CD4-positive, alpha-beta T cell treated with Interleukin-2 at 100 ng/mL for 4 hours (primary cell): ENCODE measurements at regions not wholly inside any gene's neighbourhood (a gene's known extent, or its start where the extent isn't known, plus 50 kb on each side); places are given as distances from the start of the nearest gene placed in this dataset.
"Not testable (repeated sequence)": the region's sequence is repeated elsewhere in the genome, so short reads cannot be mapped to it uniquely, and the experiment has no call there.

Experiments used
- DNase-seq: peaks from one replicate; pipeline ENCODE4 v3.0.0-alpha.2; 2020; ENCODE audit warnings: low spot score

- no peak for DNase-seq
Observed at GRCh38 chr17:64784353-64785010, 122.4 kb upstream of the SMURF2 start.

DNA sequence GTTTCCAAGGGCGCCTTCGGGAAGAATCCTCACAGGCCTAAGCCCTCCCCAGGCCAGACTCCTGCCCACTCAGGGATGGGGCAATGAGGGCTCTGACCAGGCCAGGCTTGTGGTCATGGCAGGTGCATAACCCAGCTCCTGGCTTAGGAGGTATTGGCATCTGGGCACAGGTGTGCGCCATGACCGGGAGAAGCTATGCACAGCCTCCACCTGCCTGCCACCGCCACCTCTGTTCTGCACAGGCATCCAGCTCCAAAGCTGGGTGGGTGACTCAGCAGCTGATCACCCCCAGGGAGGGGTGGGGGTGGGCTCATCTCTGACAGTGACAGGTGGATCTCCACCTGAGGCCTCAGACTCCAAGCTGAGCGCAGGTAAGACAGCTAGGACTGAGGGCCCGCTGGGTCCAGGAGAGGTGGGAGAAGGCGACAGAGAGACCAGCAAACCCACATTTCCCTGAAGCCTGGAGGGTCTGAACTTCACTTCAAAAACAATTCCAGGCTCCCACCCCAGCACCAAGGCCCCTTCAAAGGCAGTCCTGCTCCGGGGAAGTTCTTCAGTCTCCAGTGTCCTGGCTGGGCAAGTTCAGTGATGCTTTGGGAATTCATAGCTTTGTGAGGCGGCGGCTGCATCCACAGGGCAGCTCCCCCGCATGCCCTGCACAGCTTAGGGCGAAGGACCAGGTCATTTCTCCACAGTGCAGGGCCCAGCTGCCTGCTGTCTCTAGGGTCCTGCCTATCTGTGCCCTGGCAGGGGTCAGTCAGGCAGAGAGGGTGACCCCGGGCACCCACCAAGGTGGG lies 121.6 kb upstream of the SMURF2 start:
- no peak for DNase-seq

DNA sequence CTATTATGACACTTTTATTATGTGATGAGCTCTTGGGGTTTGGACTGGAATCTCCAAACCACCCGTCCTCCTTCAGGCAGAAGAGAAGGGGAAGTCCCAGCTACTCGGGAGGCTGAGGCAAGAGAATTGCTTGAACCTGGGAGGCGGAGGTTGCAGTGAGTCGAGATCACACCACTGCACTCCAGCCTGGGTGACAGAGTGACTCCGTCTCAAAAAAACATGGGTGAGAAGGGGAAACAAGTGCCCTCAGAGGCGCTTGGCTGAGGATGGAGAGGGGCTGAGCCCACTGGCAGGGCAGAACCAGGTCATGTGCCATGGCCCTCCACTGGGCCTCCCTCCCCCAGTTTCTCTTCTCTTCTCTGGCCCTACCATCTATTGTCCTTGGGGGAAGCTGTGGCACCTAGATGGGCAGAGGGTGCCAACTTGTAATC lies 120.9 kb upstream of the SMURF2 start:
- no peak for DNase-seq

DNA sequence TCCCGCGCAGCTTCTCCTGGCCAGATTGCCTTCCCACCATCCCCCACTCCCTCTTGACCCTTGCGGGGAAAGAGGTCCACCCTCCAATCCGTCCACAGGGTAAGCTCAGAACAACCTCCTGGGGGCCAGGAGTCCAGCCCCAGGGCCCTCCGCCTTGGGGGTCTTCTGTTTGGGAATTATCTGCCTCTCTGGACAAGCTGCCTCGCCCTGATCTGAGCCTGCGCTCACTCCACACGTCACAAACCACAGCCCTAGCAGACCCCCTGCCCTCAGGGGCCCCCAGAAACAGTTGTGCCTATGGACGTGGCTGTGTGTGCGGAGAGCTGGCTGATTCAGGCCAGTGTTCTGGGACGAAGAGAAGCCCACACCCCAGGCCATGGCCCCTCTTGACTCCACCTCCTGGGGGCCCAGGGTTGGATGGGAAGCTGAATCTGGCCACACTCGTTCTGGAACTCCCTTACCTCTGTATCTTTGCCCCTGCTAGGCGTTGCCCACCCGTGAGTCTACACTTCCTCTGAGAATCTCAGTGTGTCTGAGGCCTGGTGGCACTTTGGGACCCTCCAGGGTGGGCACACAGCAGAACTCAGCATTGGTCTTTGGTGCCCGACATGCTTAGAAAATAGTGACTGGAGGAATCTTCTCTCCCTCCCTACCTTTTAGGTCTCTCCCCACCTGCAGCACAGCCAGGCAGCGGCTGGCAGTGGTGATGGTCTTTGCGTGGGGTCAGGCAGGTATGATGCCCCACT lies 119.9 kb upstream of the SMURF2 start:
- no peak for DNase-seq

- DNase-seq, result peak; percentile 51
Observed at GRCh38 chr17:64781014-64781756, 119.1 kb upstream of the SMURF2 start.

DNA sequence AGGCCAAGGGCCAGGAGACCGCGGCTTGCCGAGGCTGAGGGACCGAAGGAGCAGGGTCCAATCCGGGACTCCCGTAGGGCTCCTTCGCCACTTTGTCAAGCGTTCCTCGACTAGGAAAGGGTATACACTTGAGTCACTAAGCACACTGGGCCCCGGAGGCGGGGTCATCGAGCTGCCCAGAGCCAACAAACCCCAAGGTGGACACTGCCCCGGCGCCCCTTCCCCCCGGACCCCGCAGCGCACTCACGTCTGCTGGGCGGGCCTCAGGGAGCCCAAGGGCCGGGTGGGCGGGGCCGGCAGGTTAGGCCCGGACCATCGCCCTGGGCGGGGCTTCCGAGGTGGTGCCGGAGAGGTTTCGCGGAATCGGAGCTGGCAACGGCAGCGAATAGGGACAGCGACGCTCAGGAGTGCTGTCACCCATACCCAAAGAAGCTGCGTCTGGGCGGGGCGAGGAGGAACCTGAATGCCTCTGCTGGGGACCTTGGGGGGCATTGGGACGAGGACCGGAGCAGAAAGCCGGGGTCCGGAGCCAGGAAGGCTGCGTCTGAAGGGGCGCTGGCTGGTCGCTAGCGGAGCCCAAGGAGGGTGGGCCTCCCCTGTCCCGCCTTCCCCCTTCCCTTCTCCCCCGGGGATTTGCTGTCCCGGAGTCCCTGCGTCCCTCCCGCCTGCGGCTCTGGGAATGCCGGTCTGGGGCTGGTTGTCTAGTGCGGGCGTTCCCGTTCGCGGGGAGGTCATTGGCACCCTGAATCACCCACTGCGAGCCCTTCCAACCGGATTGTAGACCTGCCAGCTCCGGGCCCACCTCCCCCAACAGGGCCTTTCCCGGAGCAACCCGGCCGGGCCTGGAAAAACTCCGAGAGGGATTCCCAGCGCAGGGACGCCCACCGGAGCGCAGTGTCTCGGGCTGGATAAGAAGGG lies 118.2 kb upstream of the SMURF2 start:
- peak; percentile 86 for DNase-seq

GRCh38 chr17:64779376-64780095 lies 117.4 kb upstream of the SMURF2 start:
- DNase-seq, result no peak

DNA sequence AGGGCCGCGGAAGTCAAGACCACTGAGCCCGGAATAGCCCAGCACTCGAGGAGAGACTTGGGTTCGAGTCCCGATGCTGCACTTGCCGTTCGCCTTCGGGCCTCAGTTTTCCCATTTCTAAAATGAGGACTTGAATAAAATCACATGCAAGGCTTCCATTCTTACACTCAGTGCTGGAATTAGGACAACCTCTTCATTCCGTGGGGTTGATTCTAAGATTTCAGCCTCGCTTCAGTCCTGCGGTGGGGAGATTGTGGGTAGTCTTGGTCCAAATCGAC lies 116.9 kb upstream of the SMURF2 start:
- DNase-seq, result not testable (repeated sequence)

GRCh38 chr17:64778240-64779097 lies 116.4 kb upstream of the SMURF2 start:
- no peak for DNase-seq

DNA sequence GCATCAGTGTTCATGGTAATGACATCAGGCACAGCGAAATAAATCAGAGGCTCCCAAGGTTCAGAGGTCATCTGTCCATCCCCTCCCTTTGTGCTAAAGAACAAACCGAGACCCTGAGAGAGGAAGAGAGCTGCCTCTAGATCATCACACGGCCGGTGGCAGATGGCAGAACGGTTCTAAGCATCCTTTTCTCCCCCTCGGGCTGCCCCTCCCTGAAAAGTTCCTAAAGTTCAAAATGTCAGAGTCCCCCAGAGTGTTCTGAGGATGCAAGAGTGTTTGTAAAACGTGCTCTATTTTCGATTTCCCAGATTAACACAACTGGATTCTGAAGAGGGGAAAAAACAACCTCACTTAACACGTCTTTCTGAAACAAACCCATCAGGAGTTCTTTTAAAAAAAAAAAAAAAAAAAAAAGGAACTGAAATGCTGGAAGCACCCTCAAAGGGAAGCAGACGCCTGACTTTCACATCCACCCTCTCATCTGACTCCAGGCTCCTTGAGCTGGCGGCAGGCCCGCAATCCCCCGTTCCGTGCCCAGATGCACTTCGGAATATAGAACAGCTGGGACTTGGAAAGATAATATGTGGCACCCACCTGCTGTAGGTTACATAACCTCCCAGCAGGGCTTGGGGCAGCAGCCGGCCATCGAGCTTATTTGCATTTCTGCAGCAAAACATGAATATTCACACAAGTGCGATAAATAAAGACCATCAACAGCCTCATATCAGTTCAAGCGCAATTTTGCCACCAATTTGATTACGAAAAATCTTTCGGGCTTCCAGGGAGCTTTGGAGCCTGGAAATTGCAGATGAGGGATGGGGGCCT lies 115.5 kb upstream of the SMURF2 start:
- no peak for DNase-seq

DNA sequence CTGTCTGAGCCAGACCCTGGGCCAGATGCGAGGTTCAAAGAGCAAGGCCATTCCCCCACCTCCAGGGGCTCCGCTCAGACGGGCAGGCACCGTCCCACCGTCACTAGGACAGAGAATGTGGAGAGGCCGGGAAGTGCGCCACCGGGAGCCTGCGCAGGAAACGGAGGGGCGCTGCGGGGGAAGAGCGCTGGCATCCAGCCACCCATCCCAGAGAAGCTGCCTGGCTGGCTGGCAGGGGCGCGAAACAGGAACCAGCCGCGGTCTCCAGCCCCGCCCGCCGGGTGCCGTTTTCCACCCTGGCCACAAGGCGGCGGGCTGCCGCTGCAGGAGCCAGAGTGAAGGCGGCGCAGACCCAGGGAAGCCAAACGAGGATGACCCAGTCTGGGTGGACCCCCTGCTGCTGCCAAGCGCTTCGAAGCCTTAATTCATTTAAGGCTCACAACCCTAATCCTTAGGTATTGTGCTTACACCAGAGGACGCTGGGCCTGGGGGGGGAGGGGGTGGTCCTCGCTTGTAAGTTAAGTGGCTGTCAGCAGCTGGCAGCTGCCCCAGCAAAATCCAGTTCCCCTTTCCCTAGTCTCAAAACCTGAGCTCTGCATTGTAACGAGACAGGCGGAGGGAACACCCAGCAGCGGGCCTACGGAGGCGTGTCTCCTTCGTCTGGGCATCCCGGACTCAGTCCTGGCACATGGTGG lies 114.8 kb upstream of the SMURF2 start:
- peak; percentile 71 for DNase-seq

- no peak for DNase-seq
Observed at GRCh38 chr17:64775701-64776570, 113.8 kb upstream of the SMURF2 start.

GRCh38 chr17:64774888-64775540 lies 112.9 kb upstream of the SMURF2 start:
- DNase-seq, result no peak

GRCh38 chr17:64773836-64774761 lies 112.0 kb upstream of the SMURF2 start:
- DNase-seq, result no peak

- no peak for DNase-seq
Observed at GRCh38 chr17:64773386-64773835, 111.3 kb upstream of the SMURF2 start.
